NB4 (cell line): ENCODE measurements at regions not wholly inside any gene's neighbourhood (a gene's known extent, or its start where the extent isn't known, plus 50 kb on each side); places are given as distances from the start of the nearest gene placed in this dataset.

Experiments used
- DNase-seq: peaks from one replicate; pipeline ENCODE4 v3.0.0; 2010; ENCODE audit warnings: low read depth
- H3K4me3 ChIP-seq: one replicate; pipeline ENCODE4 v1.5.1; 2011; ENCODE audit warnings: mild to moderate bottlenecking, low read depth, low read length, moderate library complexity
- CTCF ChIP-seq: IDR thresholded peaks from one replicate; pipeline ENCODE4 v1.5.1; 2012; ENCODE audit warnings: low read depth, low read length
- MYC ChIP-seq: IDR thresholded peaks from 2 replicates; pipeline ENCODE4 v1.6.1; 2011; ENCODE audit warnings: low read depth, low read length
- POLR2A ChIP-seq: IDR thresholded peaks from 2 replicates; pipeline ENCODE4 v1.6.1; 2011; ENCODE audit warnings: mild to moderate bottlenecking; ENCODE audit not compliant: insufficient read length; ENCODE audit errors: extremely low read depth
- TF ChIP-seq, protein P1 (sequence below): IDR thresholded peaks from 2 replicates; pipeline ENCODE4 v1.6.1; 2011; ENCODE audit warnings: low read depth, low read length

DNA sequence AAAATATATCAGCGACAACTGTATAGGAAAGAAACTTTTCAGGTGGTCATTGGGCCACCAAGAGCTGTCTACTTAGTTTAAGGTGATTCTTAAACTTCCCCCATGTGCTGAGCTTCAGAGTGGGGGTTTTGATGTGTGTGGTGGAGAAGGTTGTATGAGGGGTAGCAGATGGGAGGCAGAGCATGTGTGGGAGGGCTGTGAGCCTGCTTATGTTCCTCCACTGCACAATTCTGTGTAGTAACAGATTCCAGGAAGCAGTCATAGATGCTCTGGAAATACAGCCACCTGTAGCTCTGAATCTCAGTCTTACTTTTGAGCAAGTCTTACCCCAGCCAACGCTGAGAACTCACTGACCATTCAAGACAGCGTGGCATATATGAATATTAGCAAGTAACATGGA is 95.3 kb upstream of the SPATA13 start:
- no peak for DNase-seq
- no peak overlapping the region for H3K4me3 ChIP-seq
- TF ChIP-seq POLR2A: no peak
- TF ChIP-seq, protein P1, sequence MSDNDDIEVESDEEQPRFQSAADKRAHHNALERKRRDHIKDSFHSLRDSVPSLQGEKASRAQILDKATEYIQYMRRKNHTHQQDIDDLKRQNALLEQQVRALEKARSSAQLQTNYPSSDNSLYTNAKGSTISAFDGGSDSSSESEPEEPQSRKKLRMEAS: no peak
- TF ChIP-seq CTCF: no peak
- no peak for TF ChIP-seq MYC

- no peak overlapping the region for H3K4me3 ChIP-seq
- no peak for DNase-seq
- TF ChIP-seq, protein P1: no peak
- TF ChIP-seq MYC (no peak), CTCF (no peak), POLR2A (no peak)
These were observed 93.9 kb upstream of the SPATA13 start for GRCh38 chr13:24066405-24067295.

DNA sequence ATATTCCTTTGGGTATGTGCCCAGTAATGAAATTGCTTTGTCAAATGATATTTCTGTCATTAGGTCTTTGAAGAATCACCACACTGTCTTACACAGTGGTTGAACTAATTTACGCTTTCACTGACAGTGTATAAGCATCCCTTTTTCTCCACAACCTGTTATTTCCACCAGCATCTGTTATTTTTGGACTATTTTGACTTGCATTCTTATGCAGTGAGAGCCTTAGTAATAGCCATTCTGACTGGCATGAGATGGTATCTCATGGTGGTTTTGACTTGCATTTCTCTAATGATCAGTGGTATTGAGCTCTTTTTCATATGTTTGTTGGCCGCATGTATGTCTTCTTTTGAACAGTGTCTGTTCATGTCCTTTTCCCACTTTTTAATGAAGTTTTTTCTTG is 92.0 kb upstream of the SPATA13 start:
- no peak for DNase-seq
- no peak for TF ChIP-seq CTCF
- no peak for TF ChIP-seq POLR2A
- no peak for TF ChIP-seq MYC
- TF ChIP-seq, protein P1: no peak
- H3K4me3 ChIP-seq: no peak overlapping the region

GRCh38 chr13:24071016-24071415 is 89.5 kb upstream of the SPATA13 start:
- no peak overlapping the region for H3K4me3 ChIP-seq
- DNase-seq: no peak
- TF ChIP-seq MYC (no peak), CTCF (no peak), POLR2A (no peak)
- TF ChIP-seq, protein P1: no peak

DNA sequence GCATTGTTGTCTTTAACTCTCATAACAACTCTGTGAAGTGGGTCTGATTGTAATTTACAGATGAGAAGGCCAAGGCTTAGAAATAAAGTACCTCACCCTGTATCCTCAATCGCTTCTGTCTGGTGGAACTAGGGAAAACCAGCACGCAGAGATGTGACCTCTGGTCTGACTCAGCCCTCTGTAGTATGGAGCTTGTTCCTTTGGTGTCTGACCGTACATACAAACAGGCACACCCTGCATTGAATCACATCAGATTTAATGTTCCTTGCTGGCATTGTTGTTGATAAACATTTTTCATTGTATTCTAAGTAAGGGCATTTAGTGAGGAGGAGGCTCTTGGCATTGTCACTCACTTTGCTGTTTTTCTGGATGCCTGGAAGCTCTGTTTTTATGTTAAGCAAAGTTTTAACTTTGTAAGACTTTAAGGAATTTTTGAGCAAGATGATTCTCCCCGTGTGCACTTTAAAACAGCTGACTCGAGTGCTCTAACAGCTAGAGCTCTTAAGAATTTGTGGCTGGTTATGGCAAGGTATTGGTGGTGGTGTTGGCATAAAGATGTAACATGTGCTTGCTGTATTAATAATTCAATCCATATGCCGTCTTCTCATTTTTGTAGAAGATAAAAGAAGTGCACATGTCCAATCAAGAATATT is 89.0 kb upstream of the SPATA13 start:
- TF ChIP-seq CTCF (no peak), MYC (no peak), POLR2A (no peak)
- TF ChIP-seq, protein P1: no peak
- H3K4me3 ChIP-seq: no peak overlapping the region
- DNase-seq: no peak
